ENCODE measurements at regions not wholly inside any gene's neighbourhood (a gene's known extent, or its start where the extent isn't known, plus 50 kb on each side); places are given as distances from the start of the nearest gene placed in this dataset.

DNA sequence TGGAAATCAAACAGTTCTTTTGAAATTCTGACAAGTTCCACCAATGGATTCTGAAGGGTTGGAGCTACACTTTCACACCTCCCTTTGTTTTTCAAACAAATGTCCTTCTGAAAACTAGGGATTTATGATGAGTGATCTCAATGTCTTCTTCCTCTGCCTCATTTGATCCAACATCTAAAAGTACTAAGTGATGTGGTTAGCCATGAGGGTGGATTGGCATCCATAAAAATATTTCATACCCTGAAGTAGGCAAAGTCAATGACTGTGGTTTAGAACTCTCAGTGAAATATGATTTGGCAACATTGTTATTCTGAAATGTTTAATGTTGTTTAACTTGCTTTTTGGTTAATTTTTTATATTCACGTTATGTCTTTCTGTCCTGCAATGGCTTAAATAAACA lies 136.9 kb downstream of the MBL2 start:
- TF ChIP-seq, protein P1, sequence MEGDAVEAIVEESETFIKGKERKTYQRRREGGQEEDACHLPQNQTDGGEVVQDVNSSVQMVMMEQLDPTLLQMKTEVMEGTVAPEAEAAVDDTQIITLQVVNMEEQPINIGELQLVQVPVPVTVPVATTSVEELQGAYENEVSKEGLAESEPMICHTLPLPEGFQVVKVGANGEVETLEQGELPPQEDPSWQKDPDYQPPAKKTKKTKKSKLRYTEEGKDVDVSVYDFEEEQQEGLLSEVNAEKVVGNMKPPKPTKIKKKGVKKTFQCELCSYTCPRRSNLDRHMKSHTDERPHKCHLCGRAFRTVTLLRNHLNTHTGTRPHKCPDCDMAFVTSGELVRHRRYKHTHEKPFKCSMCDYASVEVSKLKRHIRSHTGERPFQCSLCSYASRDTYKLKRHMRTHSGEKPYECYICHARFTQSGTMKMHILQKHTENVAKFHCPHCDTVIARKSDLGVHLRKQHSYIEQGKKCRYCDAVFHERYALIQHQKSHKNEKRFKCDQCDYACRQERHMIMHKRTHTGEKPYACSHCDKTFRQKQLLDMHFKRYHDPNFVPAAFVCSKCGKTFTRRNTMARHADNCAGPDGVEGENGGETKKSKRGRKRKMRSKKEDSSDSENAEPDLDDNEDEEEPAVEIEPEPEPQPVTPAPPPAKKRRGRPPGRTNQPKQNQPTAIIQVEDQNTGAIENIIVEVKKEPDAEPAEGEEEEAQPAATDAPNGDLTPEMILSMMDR (IDR thresholded peaks at IDR 0.05; ENCODE audit: low read length, missing control alignments), result no peak
- no peak overlapping the region for H3K4me3 ChIP-seq (replicated peaks; ENCODE audit: low read depth, low read length)
- no peak for DNase-seq (ENCODE audit: low read depth)

- no peak overlapping the region for H3K4me3 ChIP-seq (replicated peaks; ENCODE audit: low read depth, low read length)
Measured at GRCh38 chr10:52636874-52637273, 135.7 kb downstream of the MBL2 start.

GRCh38 chr10:52637592-52637991 lies 135.0 kb downstream of the MBL2 start:
- TF ChIP-seq, protein P1 (IDR thresholded peaks at IDR 0.05; ENCODE audit: low read length, missing control alignments), result no peak
- DNase-seq (ENCODE audit: low read depth), result no peak
- H3K4me3 ChIP-seq (replicated peaks; ENCODE audit: low read depth, low read length), result no peak overlapping the region

More at GRCh38 chr10:52636874-52637273, 135.7 kb downstream of the MBL2 start:
- TF ChIP-seq, protein P1 (IDR thresholded peaks at IDR 0.05; ENCODE audit: low read length, missing control alignments), result no peak
- DNase-seq (ENCODE audit: low read depth), result no peak

DNA sequence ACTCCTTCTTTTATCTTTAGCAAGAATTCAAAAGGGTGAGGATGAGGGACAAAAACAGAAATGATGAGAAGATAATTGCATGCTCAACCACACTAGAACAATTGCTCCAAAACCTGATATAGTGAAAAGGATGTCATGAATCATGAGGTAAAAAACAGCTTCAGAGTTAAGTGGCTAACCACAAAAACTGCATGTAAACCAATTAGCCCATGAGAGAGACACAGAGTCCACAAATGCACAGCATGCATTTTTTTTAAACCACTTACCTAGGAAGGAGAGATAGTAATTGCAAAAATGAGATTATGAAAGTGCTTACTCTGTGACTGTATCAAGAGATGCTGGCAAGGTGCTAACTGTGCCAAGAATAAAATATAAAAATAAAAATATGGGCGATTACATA lies 132.9 kb downstream of the MBL2 start:
- no peak for DNase-seq (ENCODE audit: low read depth)
- no peak overlapping the region for H3K4me3 ChIP-seq (replicated peaks; ENCODE audit: low read depth, low read length)
- TF ChIP-seq, protein P1 (IDR thresholded peaks at IDR 0.05; ENCODE audit: low read length, missing control alignments), result no peak

GRCh38 chr10:52642208-52642607 lies 130.4 kb downstream of the MBL2 start:
- no peak for DNase-seq (ENCODE audit: low read depth)
- TF ChIP-seq, protein P1 (IDR thresholded peaks at IDR 0.05; ENCODE audit: low read length, missing control alignments), result no peak
- H3K4me3 ChIP-seq (replicated peaks; ENCODE audit: low read depth, low read length), result no peak overlapping the region

DNA sequence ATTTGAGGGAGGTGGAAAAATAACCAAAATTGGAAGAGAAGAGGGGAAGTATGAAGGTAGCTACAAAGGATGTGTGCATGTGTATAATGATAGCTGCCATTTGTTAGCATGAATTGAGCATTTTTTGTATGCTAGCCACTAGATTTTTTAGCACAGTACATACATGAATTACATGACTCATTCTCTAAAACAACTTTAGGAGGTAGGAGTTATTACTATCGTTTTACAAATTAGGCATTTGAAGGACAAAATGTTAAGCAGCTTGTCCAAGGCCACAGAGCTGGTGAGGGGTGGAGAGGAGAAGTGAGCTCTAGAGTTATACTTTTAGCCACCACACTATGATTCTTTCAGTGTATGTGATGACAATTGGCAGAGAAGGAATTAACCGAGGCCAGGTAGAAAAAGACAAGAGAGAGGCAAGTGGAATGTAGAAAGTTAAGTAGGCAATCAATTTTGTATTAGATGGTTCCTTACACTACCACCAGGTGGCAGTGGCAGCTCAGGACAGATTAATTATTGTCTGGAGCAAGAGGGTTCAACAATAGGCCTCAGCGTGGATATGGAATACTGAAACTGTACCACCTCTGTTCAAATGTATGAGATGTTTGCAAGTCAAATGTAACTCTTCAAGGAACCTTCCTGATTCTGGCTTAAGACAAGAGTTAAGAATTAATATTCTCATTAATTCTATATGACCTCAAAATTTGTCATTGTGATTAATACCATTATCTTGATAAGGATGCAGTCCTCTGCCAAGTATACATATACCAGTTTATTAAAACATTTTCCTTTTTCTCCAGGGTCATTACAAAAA lies 128.0 kb downstream of the MBL2 start:
- TF ChIP-seq, protein P1 (IDR thresholded peaks at IDR 0.05; ENCODE audit: low read length, missing control alignments), result peak; percentile 83
- peak; percentile 75 for DNase-seq (ENCODE audit: low read depth)
- no peak overlapping the region for H3K4me3 ChIP-seq (replicated peaks; ENCODE audit: low read depth, low read length)
